ENCODE measurements at regions not wholly inside any gene's neighbourhood (a gene's known extent, or its start where the extent isn't known, plus 50 kb on each side); places are given as distances from the start of the nearest gene placed in this dataset.
"Not testable (repeated sequence)": the region's sequence is repeated elsewhere in the genome, so short reads cannot be mapped to it uniquely, and the experiment has no call there.

- TF ChIP-seq ZFX (IDR thresholded peaks at IDR 0.05; ENCODE audit: borderline replicate concordance) (no peak), CTCF (IDR thresholded peaks at IDR 0.05) (no peak)
- no peak overlapping the region for H3K27ac ChIP-seq
Observed at GRCh38 chr13:60242043-60242595, 78.4 kb upstream of the DIAPH3 start.

DNA sequence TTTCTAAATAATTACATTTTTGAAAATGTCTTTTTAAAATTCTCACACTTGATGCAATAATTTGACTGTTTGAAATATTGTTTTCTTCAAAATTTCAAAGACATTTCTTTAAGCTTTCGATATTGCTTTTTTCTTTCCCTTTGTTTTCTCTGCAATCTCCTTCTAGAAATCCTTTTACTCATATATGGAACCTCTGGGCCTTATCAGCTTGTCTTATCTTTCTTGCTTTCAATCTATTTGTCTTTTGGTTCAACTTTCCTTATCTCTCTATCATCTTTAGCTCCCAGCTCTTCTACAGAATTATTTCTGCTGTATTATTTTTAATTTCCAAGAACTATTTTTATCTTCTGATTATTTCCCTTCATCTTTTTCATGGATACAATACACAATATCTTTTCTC is 80.7 kb upstream of the DIAPH3 start:
- H3K27ac ChIP-seq, result no peak overlapping the region
- no peak for TF ChIP-seq CTCF (IDR thresholded peaks at IDR 0.05)
- TF ChIP-seq ZFX (IDR thresholded peaks at IDR 0.05; ENCODE audit: borderline replicate concordance), result no peak

- not testable (repeated sequence) for H3K27ac ChIP-seq
Observed at GRCh38 chr13:60251419-60251818, 87.7 kb upstream of the DIAPH3 start.

- H3K27ac ChIP-seq, result no peak overlapping the region
- TF ChIP-seq ZFX (IDR thresholded peaks at IDR 0.05; ENCODE audit: borderline replicate concordance), result no peak
- no peak for TF ChIP-seq CTCF (IDR thresholded peaks at IDR 0.05)
Observed at GRCh38 chr13:60258349-60258748, 94.6 kb upstream of the DIAPH3 start.

DNA sequence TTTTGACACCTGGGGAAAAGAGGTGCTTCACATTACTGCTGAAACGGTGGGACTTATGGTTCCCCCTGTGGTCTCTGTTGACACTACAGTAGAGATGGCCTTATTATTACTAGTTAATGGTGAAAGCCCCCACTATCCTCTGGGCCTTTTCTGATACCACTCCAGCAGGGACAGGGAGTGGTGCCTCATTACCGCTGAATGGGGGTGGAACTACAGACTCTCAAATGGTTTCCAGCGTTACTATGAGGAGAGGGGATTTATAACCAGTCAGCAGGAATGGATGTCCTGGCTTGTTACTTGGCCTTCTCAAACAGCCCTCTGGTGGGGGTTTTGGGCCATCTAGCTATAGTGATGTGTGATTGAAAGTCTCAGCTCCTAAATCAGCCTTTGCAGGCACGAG is 96.7 kb upstream of the DIAPH3 start:
- H3K27ac ChIP-seq, result no peak overlapping the region
- TF ChIP-seq CTCF (IDR thresholded peaks at IDR 0.05) (no peak), ZFX (IDR thresholded peaks at IDR 0.05; ENCODE audit: borderline replicate concordance) (no peak)

DNA sequence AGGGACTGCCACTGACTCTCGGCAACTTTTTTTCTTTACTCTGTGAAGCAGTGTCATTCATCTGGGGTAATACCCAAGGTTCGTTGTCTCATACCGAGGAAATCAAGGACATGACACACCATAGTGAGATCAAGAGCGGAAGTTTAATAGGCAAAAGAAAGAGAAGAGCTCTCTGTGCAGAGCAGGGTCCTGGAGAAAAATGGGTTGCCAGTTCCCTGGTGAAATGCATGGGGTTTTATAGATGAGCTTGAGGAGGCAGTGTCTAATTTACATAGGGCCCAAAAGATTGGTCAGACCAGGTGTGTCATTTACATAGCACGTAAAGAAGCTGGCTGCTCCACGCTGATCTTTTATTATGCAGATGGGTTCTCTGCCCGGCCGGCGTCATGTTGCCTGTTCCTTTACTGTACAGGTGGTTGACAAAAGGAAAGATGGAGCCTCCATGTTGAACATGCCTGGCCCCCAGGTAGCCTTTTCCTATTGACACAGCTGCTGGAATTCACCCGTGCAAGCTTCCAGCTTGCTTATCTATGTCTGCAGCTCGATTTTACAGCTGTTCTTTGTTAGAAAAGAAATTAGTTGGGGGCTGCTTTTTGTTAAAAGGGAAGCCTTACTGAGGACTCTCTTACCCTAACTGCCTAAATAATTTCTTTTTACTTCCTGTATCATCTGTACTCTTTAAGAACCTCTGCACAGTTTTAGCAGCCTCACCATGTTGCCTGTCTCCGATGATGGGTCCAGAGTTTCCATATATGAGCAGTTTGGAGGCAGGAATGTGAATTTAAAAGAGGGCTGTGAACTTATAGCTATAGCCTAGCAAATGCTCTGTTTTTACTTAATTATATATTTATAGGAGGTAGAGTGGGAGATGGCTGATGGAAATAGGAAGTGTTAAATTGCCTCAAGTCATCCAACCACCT is 98.0 kb upstream of the DIAPH3 start:
- peak overlapping the region; percentile 69 for H3K27ac ChIP-seq
- TF ChIP-seq CTCF (IDR thresholded peaks at IDR 0.05) (no peak), ZFX (IDR thresholded peaks at IDR 0.05; ENCODE audit: borderline replicate concordance) (no peak)

DNA sequence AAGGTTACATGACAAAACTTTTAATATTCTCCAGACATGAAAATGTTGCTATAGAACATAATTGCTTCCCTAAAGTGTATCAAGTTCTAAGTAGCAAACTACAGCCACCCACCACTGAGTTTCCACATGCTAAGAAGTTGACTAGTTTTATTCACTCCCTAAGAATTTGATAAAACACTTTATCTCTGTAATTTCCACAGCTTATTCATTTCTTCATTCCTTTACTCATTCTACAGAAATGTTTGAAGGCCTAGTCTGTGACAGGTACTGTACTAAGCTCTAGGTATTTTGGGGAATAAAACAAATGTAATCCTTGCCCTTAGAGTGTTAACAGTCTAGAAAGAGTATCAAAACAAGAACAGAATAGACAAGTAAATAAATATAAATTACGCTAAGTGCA is 101.8 kb upstream of the DIAPH3 start:
- TF ChIP-seq CTCF (IDR thresholded peaks at IDR 0.05) (no peak), ZFX (IDR thresholded peaks at IDR 0.05; ENCODE audit: borderline replicate concordance) (no peak)
- H3K27ac ChIP-seq, result no peak overlapping the region
